ENCODE measurements at regions not wholly inside any gene's neighbourhood (a gene's known extent, or its start where the extent isn't known, plus 50 kb on each side); places are given as distances from the start of the nearest gene placed in this dataset.

- Histone ChIP-seq H3K36me3 (no peaks in the 10 kb centered on the region), H3K9me3 (peaks cover 0 to 16% (median 8%) of the 10 kb centered on the region in 12 donors), H3K27ac (no peak overlapping the region), H3K27me3 (peaks cover 0 to 3% (median 0%) of the 10 kb centered on the region in 9 donors), H3K4me1 (no peaks in the 10 kb centered on the region), H3K4me3 (no peak overlapping the region)
- DNase-seq (no peak), ATAC-seq (no peak)
- TF ChIP-seq CTCF (IDR thresholded peaks at IDR 0.05), result no peak
- no peak for TF ChIP-seq POLR2A (IDR thresholded peaks at IDR 0.05)
- intact Hi-C loops (cut with DNase I), result no loop called here
- WGBS, 4 donors, result 53 to 65% (median 59%) methylated on average over 2 of the region's 2 CpGs
These were observed 54.7 kb upstream of the CLMN start for GRCh38 chr14:95374239-95374997.

- Histone ChIP-seq H3K27ac (no peak overlapping the region), H3K27me3 (peaks cover 0 to 8% (median 0%) of the 10 kb centered on the region in 9 donors), H3K4me1 (no peaks in the 10 kb centered on the region), H3K9me3 (no peaks in the 10 kb centered on the region), H3K4me3 (no peak overlapping the region), H3K36me3 (no peaks in the 10 kb centered on the region)
- intact Hi-C loops (cut with DNase I), result no loop called here
- 87 to 93% (median 91%) methylated on average over 2 of the region's 2 CpGs for WGBS, 4 donors
- no peak for DNase-seq
- TF ChIP-seq POLR2A (IDR thresholded peaks at IDR 0.05) (no peak), CTCF (IDR thresholded peaks at IDR 0.05) (no peak)
- ATAC-seq, result no peak
These were observed 50.4 kb upstream of the CLMN start for GRCh38 chr14:95370076-95370475.
